ENCODE measurements at regions not wholly inside any gene's neighbourhood (a gene's known extent, or its start where the extent isn't known, plus 50 kb on each side); places are given as distances from the start of the nearest gene placed in this dataset.

DNA sequence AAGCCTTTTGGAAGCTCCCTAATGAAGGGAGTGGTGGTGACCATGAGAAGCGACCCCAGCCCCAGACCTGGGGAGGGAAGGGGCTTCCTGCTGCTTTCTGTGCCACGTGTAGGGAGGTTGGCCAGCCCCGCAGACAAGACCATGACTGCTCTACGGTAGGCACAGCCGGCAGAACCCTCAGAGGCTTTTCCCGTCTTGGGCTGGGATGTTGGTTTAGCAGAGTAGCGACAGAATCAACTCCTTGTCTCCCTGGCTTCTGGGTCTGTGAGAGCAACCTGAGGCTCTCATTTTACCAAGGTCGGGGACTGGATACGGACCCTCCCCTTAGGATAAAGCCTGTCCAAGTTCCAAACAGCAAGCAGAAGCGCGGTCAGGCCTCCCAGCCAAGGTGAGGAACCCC is 123.3 kb downstream of the AXIN2 start:
- no peak for DNase-seq (ENCODE audit: low read depth)
- no peak for TF ChIP-seq CTCF (conservative IDR thresholded peaks at IDR 0.05; ENCODE audit: low read length)
- no peak overlapping the region for H3K4me3 ChIP-seq (ENCODE audit: low read length)

DNA sequence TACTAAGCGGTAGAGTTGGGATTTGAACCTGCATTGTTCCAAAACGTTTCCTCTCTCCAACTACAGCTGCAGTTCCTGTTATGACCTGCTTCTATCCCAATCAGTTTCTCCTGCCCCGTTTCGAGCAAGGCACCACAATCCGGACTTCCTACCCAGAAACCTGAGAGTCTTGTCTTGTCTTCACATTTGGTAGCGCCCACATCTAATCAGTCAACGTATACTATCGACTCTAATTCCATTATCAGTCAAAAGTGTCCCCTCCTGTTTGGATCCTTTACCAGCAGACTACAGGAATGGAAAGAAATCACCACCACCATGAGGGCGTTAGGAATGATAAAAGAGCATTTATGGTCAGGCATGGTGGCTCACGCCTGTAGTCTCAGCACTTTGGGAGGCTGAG is 124.6 kb downstream of the AXIN2 start:
- no peak overlapping the region for H3K4me3 ChIP-seq (ENCODE audit: low read length)
- DNase-seq (ENCODE audit: low read depth): no peak
- TF ChIP-seq CTCF (conservative IDR thresholded peaks at IDR 0.05; ENCODE audit: low read length): no peak

GRCh38 chr17:65434878-65435277 is 126.6 kb downstream of the AXIN2 start:
- TF ChIP-seq CTCF (conservative IDR thresholded peaks at IDR 0.05; ENCODE audit: low read length): no peak
- no peak overlapping the region for H3K4me3 ChIP-seq (ENCODE audit: low read length)
- no peak for DNase-seq (ENCODE audit: low read depth)

DNA sequence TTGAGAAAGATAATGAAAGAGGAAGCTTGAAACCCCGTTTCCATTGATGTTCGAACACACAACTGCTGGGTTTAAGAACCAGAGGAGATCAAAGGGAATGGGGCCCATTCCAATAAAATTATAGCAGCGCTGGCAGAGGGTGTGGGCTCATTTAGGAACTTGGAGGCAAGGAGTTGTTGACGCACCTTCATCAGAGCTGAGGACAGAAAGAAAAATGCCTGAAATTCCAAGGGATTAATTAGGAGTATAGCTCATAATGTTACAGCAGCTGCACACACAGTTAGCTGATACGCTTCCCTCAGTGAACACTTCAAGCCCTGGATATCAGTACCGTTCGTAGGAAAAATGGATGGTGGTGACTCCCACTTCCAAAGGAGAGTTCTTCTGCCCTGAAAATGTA is 127.2 kb downstream of the AXIN2 start:
- DNase-seq (ENCODE audit: low read depth): peak; percentile 20
- no peak for TF ChIP-seq CTCF (conservative IDR thresholded peaks at IDR 0.05; ENCODE audit: low read length)
- no peak overlapping the region for H3K4me3 ChIP-seq (ENCODE audit: low read length)

DNA sequence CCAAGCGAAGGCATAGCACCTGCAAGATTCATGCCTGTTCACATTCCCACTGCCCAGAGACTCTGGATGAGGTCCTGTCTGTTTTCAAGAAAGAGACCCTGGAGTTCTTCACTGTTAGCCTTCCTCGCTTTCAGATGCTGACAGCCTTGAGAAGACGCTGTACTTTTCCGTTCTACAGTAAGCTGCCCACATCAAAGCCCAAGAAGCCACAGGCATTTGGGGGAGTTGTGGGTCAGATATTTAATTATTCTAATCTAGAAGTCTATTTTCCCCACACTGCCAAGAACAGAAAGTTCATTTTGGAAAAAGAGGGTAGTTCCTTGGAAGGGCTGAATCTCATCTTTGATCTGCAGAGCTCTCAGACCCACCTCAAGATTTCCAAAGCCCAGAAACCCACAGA is 127.9 kb downstream of the AXIN2 start:
- H3K4me3 ChIP-seq (ENCODE audit: low read length): no peak overlapping the region

GRCh38 chr17:65433157-65433556 is 128.3 kb downstream of the AXIN2 start:
- no peak for TF ChIP-seq CTCF (conservative IDR thresholded peaks at IDR 0.05; ENCODE audit: low read length)
- no peak for DNase-seq (ENCODE audit: low read depth)
- no peak overlapping the region for H3K4me3 ChIP-seq (ENCODE audit: low read length)

More for the DNA sequence above, 127.9 kb downstream of the AXIN2 start:
- no peak for DNase-seq (ENCODE audit: low read depth)
- TF ChIP-seq CTCF (conservative IDR thresholded peaks at IDR 0.05; ENCODE audit: low read length): no peak

- DNase-seq (ENCODE audit: low read depth): no peak
- TF ChIP-seq CTCF (conservative IDR thresholded peaks at IDR 0.05; ENCODE audit: low read length): no peak
- no peak overlapping the region for H3K4me3 ChIP-seq (ENCODE audit: low read length)
Measured at GRCh38 chr17:65431116-65431515, 130.3 kb downstream of the AXIN2 start.
